Activated gamma-delta T cell treated with Interleukin-2 at 50 U/mL for 16 hours (primary cell): ENCODE measurements at regions not wholly inside any gene's neighbourhood (a gene's known extent, or its start where the extent isn't known, plus 50 kb on each side); places are given as distances from the start of the nearest gene placed in this dataset.
A peak's percentile ranks its signal among the peaks of the same experiment; 100 is the strongest.

ENCODE experiments used
- DNase-seq: peaks from one replicate; pipeline ENCODE4 v3.0.0-alpha.2; 2020

- no peak for DNase-seq
Measured at GRCh38 chr10:9189448-9189847, 1135.0 kb downstream of the GATA3 start.

GRCh38 chr10:9193120-9193519 is 1138.6 kb downstream of the GATA3 start:
- no peak for DNase-seq

DNA sequence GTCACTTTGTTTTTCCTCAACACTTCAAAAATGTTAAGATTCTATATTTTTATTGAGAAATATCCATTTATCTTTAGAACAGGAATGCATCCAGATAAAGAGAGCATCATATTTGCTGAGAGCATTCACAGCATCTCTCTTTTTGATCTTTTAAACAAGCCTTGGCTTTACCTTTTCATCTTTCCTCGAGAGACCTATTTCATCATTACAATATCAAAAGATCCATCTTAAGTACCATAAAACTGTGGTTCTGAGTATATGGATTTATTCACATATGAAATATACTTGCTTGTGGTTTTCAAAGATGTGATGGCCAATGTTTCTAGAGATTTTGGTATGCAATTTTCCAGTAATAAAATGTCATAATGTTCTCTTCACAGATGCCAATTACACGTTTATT is 1140.9 kb downstream of the GATA3 start:
- DNase-seq, result no peak

DNA sequence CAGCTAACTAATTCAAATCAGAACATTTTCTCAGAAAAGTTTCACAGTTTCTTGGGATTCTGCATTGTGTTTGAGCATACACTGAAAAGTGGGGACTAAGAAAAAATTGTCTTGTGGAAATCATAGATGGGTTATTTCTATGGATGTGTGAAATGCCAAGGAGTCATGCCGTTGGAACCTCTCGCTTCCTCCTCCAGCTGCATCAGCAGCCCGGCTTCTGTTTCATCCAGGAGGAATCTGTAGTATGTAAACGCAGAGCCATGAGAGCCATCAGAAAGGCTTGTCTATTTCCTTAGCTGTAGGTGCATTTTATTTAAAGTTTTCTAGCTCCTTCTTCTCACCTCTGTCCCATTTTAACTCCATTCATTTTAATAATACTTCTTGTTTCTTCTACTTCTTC is 1144.1 kb downstream of the GATA3 start:
- no peak for DNase-seq

- DNase-seq, result no peak
Measured at GRCh38 chr10:9205558-9205957, 1151.1 kb downstream of the GATA3 start.

DNA sequence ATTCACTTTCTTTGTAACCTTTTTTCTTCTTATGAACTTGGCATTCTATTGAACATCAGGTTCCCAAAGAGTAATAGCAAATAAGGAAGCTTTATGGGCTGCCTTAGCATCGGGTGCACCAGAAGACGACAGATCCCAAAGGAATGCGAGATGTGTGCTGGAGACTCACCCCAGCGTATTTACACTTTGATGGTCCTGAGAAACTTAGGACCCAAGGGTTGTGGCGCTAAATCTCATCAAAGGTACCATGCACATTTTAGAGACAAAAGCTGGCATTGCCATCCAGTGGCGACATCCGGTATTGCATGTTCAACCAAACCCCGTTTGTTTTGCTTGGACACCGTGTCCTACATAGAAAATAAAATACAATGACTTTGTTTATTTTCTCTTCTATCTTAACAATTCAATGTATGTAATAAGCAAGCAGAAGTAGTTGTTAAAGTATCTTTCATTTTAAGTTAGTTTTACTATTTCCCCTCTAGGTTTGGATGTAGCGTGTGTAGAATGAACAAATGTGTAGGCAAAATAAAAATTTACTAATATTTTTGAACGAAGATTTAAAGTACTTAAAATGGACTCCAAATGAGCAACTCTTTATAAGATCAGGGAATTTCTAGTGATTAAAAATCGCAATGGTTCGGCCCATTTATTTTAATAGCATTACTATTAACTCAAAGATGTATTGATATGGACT is 1154.8 kb downstream of the GATA3 start:
- DNase-seq, result peak; percentile 69

- DNase-seq, result no peak
Measured at GRCh38 chr10:9211228-9211627, 1156.7 kb downstream of the GATA3 start.

GRCh38 chr10:9214618-9215017 is 1160.1 kb downstream of the GATA3 start:
- no peak for DNase-seq

DNA sequence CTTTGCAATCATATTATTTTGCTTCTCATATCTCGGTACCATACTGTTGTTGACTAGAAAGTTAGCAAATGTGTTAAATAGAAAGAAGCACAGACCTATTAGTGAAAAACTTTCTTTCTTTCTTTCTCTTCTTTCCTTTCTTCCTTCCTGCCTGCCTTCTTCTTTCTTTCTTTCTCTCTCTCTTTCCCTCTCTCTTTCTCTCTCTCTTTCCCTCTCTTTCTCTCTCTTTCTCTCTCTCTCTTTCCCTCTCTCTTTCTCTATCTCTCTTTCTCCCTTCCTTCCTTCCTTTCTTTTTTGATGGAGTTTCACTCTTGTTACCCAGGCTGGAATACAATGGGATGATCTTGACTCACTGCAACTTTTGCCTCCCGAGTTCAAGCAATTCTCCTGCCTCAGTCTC is 1160.6 kb downstream of the GATA3 start:
- no peak for DNase-seq

GRCh38 chr10:9219860-9220259 is 1165.4 kb downstream of the GATA3 start:
- DNase-seq, result no peak

- DNase-seq, result no peak
Measured at GRCh38 chr10:9222917-9223316, 1168.4 kb downstream of the GATA3 start.

- DNase-seq, result no peak
Measured at GRCh38 chr10:9227679-9228365, 1173.3 kb downstream of the GATA3 start.

DNA sequence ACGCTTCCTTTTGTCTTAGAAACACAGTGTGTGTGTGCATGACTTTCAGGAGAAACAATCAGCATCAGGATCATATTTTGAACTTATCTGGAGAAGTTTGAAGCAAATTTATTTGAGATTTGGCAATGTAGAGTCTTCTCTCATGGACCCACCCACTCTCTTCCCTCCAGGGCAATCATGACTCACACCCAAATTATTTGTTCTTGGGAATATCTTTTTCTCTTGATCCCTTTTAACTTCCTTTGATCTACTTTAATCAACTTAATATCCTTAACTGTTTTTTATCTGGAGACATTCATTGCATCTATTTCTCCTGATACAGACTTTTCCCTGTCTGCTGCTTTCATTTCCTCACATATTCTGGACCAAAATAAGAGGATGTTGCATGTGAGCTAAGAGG is 1174.3 kb downstream of the GATA3 start:
- no peak for DNase-seq

DNA sequence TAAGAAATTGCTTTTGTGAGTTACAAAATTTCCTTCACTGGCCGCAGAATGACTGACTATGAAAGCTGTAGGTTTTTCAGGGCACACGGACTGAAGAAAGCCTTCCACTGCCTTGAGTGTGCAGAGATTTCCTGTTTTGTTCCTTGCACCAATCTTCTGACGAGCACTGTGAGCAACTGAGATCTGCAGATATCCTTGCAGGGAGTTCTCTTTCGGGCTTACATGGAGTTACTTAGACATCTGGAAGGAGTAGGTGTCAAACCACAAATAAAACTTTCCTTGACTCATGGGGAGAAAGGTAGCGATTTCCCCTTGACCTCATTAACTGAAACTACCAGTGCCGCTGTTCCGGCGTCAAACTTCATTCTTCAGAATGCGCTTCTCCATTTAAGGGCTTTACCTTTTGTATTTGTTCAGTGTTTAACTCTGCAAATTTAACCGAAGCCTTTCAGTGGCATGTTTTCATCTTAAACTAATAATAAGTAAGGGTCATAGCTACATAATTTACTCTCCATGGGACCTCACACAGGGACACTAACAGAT is 1175.3 kb downstream of the GATA3 start:
- no peak for DNase-seq

DNA sequence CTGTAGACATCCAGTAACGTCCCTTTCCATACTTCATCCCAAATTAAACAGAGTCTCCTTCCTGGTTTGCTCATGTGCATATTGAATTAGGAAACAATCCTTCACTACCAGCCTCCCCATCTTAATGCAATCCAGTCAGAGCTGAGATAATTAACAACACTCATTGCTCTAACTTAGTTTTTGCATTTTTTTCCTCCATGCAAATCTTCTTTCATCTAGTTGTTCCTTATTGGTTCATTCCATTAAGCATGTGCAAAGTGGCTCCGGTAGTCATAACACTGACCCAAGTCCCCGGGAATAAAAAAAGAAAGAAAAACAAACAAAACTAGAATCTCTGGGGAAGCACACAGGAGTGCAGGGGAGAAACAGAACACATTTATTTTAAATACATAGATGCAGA is 1176.1 kb downstream of the GATA3 start:
- DNase-seq, result no peak

DNA sequence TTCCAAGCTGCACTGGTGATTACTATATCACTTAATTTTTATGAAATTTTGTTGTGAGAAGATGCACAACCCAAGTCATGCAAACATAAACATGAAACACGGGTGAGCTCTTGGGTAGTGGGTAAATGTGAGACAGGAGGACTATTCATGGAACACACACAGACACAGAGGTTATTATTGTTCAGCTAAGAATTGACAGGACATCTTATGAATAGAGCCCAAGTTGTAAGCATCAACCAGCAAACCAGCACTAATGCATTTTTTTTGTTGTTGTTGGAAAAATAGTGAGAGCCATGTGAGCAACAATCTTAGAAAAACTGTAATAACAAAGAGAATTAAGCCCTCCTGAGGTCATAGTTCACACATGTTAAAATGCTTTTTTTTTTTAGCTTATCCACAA is 1179.7 kb downstream of the GATA3 start:
- no peak for DNase-seq

- no peak for DNase-seq
Measured at GRCh38 chr10:9238041-9238440, 1183.6 kb downstream of the GATA3 start.

GRCh38 chr10:9239298-9239697 is 1184.8 kb downstream of the GATA3 start:
- DNase-seq, result no peak

GRCh38 chr10:9243941-9244411 is 1189.5 kb downstream of the GATA3 start:
- no peak for DNase-seq

DNA sequence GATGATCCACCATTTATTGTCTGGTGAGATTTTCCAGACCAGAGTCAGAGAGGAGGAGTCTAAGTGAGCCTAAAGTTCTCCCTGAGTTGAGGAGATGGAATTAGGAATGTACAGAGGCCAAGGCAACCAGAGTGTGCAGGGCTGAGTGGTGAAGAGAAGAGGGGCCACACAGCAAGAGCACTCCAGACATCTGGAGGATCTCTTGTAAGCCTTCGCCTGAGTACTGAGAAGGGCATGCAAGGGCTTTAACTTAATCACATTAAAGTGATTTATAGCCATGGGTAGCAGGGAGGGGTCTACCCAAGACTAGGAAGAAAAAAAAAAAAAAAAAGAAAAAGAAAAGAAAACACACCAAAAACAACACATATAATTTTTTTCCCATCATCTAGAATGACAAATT is 1190.4 kb downstream of the GATA3 start:
- DNase-seq, result no peak

DNA sequence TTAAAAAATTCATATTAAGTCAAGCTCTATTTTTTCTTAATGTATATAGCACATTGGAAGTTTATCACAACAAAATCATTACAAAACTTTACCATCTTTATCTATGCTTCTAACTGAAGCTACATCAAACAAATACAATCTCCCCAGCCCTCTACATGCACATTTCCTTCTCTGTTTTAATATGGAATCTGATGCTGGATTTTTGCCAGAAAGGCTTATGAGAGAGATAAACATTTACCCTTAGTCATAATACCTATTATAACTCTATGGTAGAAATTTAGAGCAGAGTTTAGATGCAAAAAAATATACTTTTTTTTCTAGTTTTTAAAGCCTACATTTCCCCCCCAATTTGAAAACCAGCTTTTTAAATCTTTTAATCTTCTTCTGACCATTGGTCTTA is 1198.6 kb downstream of the GATA3 start:
- DNase-seq, result no peak

DNA sequence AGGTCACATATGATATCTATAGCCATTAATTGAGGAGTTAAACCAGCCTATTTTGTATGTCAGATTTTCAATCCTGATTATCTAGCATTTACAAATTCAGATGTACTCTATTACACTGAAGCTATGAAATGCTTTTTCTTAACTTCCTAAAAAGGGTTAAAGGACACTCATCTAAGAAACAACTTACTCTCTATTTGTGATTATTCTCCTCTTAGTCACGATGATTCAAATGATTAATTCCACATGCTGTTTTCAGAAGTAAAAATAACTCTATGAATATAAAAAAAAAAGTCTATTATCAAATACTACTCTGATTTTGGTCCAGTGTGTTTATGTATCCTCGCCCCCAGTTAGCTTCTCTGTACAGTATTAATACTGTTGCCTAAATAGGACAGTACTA is 1199.9 kb downstream of the GATA3 start:
- DNase-seq, result no peak

GRCh38 chr10:9260690-9261089 is 1206.2 kb downstream of the GATA3 start:
- no peak for DNase-seq

DNA sequence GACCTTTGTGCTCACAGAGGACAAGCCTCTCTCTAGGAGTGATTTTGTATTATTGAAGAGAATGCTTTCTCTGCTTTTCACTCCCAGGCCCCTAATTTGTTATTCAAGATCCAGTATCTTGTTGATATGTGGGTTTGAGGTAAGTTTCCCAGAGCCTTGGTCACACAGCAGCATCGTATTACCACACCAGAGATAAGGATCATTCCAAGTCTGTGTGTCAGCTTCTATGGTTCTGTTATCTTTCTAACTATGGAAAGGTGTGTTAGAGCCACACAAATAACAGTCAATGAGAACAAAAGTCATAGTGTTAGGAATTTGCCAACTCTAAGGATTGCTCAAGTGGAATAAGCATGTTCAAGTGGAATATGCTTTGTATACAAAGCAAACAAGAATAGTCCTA is 1208.3 kb downstream of the GATA3 start:
- no peak for DNase-seq

- DNase-seq, result no peak
Measured at GRCh38 chr10:9268176-9268575, 1213.7 kb downstream of the GATA3 start.
